Panc1 (cell line): ENCODE measurements at regions not wholly inside any gene's neighbourhood (a gene's known extent, or its start where the extent isn't known, plus 50 kb on each side); places are given as distances from the start of the nearest gene placed in this dataset.

Source experiments
- ATAC-seq: fragments of 200-7000 bp; cut with Tn5 transposase; 2 replicates; pipeline ENCODE4 v1.9.1; 2020; ENCODE audit warnings: mild to moderate bottlenecking, moderate library complexity
- BruUV-seq: library from RNA; stranded (reverse); fragments of 400-500 nt; replicated peaks from 2 replicates; lab custom pipeline; 2021; lab: Mats Ljungman, UMichigan
- CTCF ChIA-PET: fragments of 300-600 bp; sonication (Branson Sonifier 250); formaldehyde crosslinking; loops from one replicate; lab custom pipeline; 2022; ENCODE audit warnings: antibody characterized with exemption; lab: Charles Lee
- POLR2A ChIA-PET: fragments of 300-600 bp; sonication (Branson Sonifier 250); formaldehyde crosslinking; loops from one replicate; lab custom pipeline; 2022; ENCODE audit warnings: antibody characterized with exemption; lab: Charles Lee
- DNase-seq: peaks from one replicate; pipeline ENCODE4 v3.0.0-alpha.2; 2010; ENCODE audit warnings: low read depth, low spot score
- H3K27ac ChIP-seq: 2 replicates; pipeline ENCODE4 v1.5.1; 2011; ENCODE audit warnings: mild to moderate bottlenecking, low read length, inconsistent platforms
- H3K27me3 ChIP-seq: fragments of 200-500 bp; sonication (Bioruptor generic); 2 replicates; pipeline ENCODE4 v1.6.0; 2014; ENCODE audit warnings: low read length, inconsistent platforms; ENCODE audit not compliant: control insufficient read depth, insufficient read depth
- H3K36me3 ChIP-seq: fragments of 200-500 bp; sonication (Bioruptor generic); 2 replicates; pipeline ENCODE4 v1.5.1; 2014; ENCODE audit warnings: inconsistent platforms, mild to moderate bottlenecking, low read length, moderate library complexity; ENCODE audit not compliant: control insufficient read depth, insufficient read depth
- H3K4me1 ChIP-seq: 2 replicates; pipeline ENCODE4 v1.5.1; 2011; ENCODE audit warnings: inconsistent platforms, mild to moderate bottlenecking, low read length, moderate library complexity; ENCODE audit not compliant: control insufficient read depth, insufficient read depth
- H3K4me3 ChIP-seq, 2 experiments: 2 replicates each; pipeline ENCODE4 v1.5.1; 2011 to 2012; ENCODE audit warnings: low read depth in 2 of 2, low read length in 2 of 2, mild to moderate bottlenecking in 2 of 2, inconsistent platforms in 1 of 2, moderate library complexity in 1 of 2
- H3K9me3 ChIP-seq: fragments of 200-500 bp; sonication (Bioruptor generic); 2 replicates; pipeline ENCODE4 v1.5.1; 2014; ENCODE audit warnings: low read depth, mild to moderate bottlenecking, inconsistent platforms, low read length, moderate library complexity; ENCODE audit not compliant: control insufficient read depth, insufficient read depth
- POLR2AphosphoS5 ChIP-seq: IDR thresholded peaks from 2 replicates; pipeline ENCODE4 v1.6.1; 2012; ENCODE audit warnings: mild to moderate bottlenecking, low read depth, low read length, moderate library complexity
- REST ChIP-seq, 2 experiments: IDR thresholded peaks; 2 replicates each; pipeline ENCODE4 v1.6.1; 2011 to 2012; ENCODE audit warnings: low read depth in 2 of 2, control low read depth in 1 of 2, low read length in 1 of 2, mild to moderate bottlenecking in 1 of 2, moderate library complexity in 1 of 2; ENCODE audit not compliant: insufficient read depth in 1 of 2
- SIN3A ChIP-seq: IDR thresholded peaks from 2 replicates; pipeline ENCODE4 v1.6.1; 2012; ENCODE audit warnings: low read depth, mild to moderate bottlenecking, low read length, moderate library complexity, borderline replicate concordance; ENCODE audit not compliant: insufficient read depth
- TCF7L2 ChIP-seq: IDR thresholded peaks from 2 replicates; pipeline ENCODE4 v1.6.1; 2011; ENCODE audit warnings: mild to moderate bottlenecking, low read depth, low read length, inconsistent platforms
- in situ Hi-C: cut with HindIII; loops from 2 replicates; pipeline ENCODE4 v1.10.0; 2016; ENCODE audit warnings: low sequenced_read_pairs, low pct_unique_long_range_greater_than_20kb
- intact Hi-C: fragments of 100-400 bp; cut with micrococcal nuclease; formaldehyde crosslinking; loops from one replicate; pipeline ENCODE4 v1.10.0; 2022; ENCODE audit not compliant: unreplicated experiment
- TF ChIP-seq, protein P1 (sequence below): fragments of 450-650 bp; IDR thresholded peaks from 2 replicates; pipeline ENCODE4 v1.5.1; 2017; ENCODE audit warnings: mild to moderate bottlenecking

- no peak for ATAC-seq
- no peak for DNase-seq
- TF ChIP-seq POLR2AphosphoS5 (no peak), TCF7L2 (no peak), SIN3A (no peak), REST (IDR thresholded peaks at IDR 0.05; ENCODE audit: insufficient read depth in 1 of 2, low read depth in 2 of 2, low read length in 1 of 2) (no peak)
- TF ChIP-seq, protein P1, sequence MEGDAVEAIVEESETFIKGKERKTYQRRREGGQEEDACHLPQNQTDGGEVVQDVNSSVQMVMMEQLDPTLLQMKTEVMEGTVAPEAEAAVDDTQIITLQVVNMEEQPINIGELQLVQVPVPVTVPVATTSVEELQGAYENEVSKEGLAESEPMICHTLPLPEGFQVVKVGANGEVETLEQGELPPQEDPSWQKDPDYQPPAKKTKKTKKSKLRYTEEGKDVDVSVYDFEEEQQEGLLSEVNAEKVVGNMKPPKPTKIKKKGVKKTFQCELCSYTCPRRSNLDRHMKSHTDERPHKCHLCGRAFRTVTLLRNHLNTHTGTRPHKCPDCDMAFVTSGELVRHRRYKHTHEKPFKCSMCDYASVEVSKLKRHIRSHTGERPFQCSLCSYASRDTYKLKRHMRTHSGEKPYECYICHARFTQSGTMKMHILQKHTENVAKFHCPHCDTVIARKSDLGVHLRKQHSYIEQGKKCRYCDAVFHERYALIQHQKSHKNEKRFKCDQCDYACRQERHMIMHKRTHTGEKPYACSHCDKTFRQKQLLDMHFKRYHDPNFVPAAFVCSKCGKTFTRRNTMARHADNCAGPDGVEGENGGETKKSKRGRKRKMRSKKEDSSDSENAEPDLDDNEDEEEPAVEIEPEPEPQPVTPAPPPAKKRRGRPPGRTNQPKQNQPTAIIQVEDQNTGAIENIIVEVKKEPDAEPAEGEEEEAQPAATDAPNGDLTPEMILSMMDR, result no peak
- Histone ChIP-seq H3K4me1 (no peaks in the 10 kb centered on the region), H3K27me3 (no peaks in the 10 kb centered on the region), H3K36me3 (no peaks in the 10 kb centered on the region), H3K9me3 (no peaks in the 10 kb centered on the region), H3K4me3 (no peak overlapping the region), H3K27ac (no peak overlapping the region)
- POLR2A ChIA-PET, result no interaction called here
- in situ Hi-C loops (no loop called here), intact Hi-C loops (no loop called here)
- CTCF ChIA-PET, result no interaction called here
- BruUV-seq, result no TSS peak
These were observed 280.8 kb downstream of the C12orf75 start for GRCh38 chr12:105611340-105611739.

DNA sequence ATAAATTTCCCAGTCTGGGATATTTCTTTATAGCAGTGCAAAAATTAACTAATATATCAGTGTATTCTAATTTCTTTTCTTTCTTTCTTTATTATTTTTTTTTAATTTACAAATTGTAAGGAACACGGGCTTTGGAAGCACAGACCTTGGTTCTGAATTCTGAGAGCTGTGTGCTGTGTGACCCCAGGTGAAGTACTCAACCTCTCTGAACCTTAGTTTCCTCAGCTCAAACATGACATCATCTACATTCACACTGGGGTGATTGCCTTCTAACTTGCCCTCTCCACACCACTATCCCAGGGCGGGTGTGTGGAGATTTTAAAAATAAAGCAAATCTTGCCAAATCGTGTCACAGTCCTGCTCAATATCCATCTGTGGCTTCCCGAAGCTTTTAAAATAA lies 282.8 kb downstream of the C12orf75 start:
- CTCF ChIA-PET, result no interaction called here

DNA sequence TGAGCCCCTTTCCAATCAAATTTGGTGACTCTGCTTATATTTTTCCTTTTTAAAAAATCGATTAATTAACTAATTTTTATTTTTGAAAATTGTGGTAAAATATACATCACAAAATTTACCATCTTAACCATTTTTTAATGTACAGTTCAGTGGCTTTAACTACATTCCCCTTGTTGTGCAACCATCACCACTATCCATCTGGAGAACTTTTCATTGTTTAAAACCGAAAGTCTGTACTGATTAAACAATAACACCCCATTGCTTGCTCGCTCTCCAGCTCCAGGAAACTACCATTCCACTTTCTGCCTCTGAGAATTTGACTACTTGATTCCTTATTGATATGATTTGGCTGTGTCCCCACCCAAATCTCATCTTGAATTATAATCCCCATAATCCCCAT lies 283.4 kb downstream of the C12orf75 start:
- H3K4me3 ChIP-seq, result no peak overlapping the region
- no peak overlapping the region for H3K27ac ChIP-seq
- H3K27me3 ChIP-seq, result no peaks in the 10 kb centered on the region
- intact Hi-C loops (no loop called here), in situ Hi-C loops (no loop called here)
- ChIA-PET POLR2A (no interaction called here), CTCF (no interaction called here)
- no peak for TF ChIP-seq SIN3A
- TF ChIP-seq POLR2AphosphoS5, result no peak
- no peak for TF ChIP-seq REST (IDR thresholded peaks at IDR 0.05; ENCODE audit: insufficient read depth in 1 of 2, low read depth in 2 of 2, low read length in 1 of 2)
- TF ChIP-seq, protein P1, result no peak
- no peak for TF ChIP-seq TCF7L2
- ATAC-seq (no peak), DNase-seq (no peak)
- H3K9me3 ChIP-seq, result no peaks in the 10 kb centered on the region
- no peaks in the 10 kb centered on the region for H3K36me3 ChIP-seq
- H3K4me1 ChIP-seq, result no peaks in the 10 kb centered on the region
- no TSS peak for BruUV-seq

More for the DNA sequence above, 282.8 kb downstream of the C12orf75 start:
- intact Hi-C loops (no loop called here), in situ Hi-C loops (no loop called here)
- H3K36me3 ChIP-seq, result no peaks in the 10 kb centered on the region
- ATAC-seq, result no peak
- TF ChIP-seq SIN3A, result no peak
- TF ChIP-seq POLR2AphosphoS5, result no peak
- TF ChIP-seq TCF7L2, result no peak
- no peak for DNase-seq
- no peak overlapping the region for H3K27ac ChIP-seq
- POLR2A ChIA-PET, result no interaction called here
- no peaks in the 10 kb centered on the region for H3K4me1 ChIP-seq
- no peak overlapping the region for H3K4me3 ChIP-seq
- no peaks in the 10 kb centered on the region for H3K9me3 ChIP-seq
- no peaks in the 10 kb centered on the region for H3K27me3 ChIP-seq
- no TSS peak for BruUV-seq
